Transverse colon (tissue), 4 donors: ENCODE measurements at regions not wholly inside any gene's neighbourhood (a gene's known extent, or its start where the extent isn't known, plus 50 kb on each side); places are given as distances from the start of the nearest gene placed in this dataset.

Experiments
- POLR2A ChIP-seq: fragments of 450-650 bp; IDR thresholded peaks from one replicate; pipeline ENCODE4 v1.6.1; 2016; ENCODE audit warnings: antibody characterized with exemption, mild to moderate bottlenecking, moderate library complexity
- POLR2AphosphoS5 ChIP-seq, 3 donors: sonication (generic); formaldehyde crosslinking; IDR thresholded peaks; one replicate each; pipeline ENCODE4 v1.6.1; 2016; ENCODE audit warnings: antibody characterized with exemption in 3 of 3
- TF ChIP-seq, protein P1 (sequence below), 5 experiments: fragments of 200-600 bp in 3 of 5; fragments of 450-650 bp in 2 of 5; sonication (generic) in 3 of 5; IDR thresholded peaks; 1 replicate in 2 of 5; 2 replicates in 3 of 5; pipeline ENCODE4 v1.5.1; 2016 to 2017; ENCODE audit warnings: antibody characterized with exemption in 5 of 5, inconsistent platforms in 3 of 5, mild to moderate bottlenecking in 2 of 5, moderate library complexity in 1 of 5

DNA sequence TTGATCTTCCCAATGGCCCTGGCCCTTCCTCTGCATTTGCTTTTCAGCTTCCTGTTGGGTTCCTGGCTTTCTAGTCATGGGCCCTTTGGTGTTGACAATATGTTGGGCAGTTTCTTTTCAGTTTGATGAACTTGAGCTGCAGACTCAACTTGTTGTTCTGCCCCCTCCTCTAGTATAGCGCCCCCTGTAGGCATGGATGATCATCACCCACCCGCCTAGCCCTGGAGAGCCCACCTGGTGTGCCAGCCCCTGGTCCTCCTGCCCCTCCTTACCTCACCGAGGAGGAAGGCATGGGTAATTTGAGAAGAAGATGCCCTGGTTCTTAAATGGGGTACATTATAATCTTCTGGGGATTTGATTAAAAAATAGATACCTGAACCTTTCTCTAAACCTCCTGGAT lies 271.2 kb downstream of the SNX10 start:
- TF ChIP-seq POLR2AphosphoS5 (IDR thresholded peaks at IDR 0.05) (no peak), POLR2A (no peak)
- TF ChIP-seq, protein P1, sequence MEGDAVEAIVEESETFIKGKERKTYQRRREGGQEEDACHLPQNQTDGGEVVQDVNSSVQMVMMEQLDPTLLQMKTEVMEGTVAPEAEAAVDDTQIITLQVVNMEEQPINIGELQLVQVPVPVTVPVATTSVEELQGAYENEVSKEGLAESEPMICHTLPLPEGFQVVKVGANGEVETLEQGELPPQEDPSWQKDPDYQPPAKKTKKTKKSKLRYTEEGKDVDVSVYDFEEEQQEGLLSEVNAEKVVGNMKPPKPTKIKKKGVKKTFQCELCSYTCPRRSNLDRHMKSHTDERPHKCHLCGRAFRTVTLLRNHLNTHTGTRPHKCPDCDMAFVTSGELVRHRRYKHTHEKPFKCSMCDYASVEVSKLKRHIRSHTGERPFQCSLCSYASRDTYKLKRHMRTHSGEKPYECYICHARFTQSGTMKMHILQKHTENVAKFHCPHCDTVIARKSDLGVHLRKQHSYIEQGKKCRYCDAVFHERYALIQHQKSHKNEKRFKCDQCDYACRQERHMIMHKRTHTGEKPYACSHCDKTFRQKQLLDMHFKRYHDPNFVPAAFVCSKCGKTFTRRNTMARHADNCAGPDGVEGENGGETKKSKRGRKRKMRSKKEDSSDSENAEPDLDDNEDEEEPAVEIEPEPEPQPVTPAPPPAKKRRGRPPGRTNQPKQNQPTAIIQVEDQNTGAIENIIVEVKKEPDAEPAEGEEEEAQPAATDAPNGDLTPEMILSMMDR (IDR thresholded peaks at IDR 0.05), result no peak
